Stimulated activated CD8-positive, alpha-beta memory T cell treated with anti-CD3 and anti-CD28 coated beads, Interleukin-15, amount 100 ng/mL, for 1 hour (primary cell): ENCODE measurements at regions not wholly inside any gene's neighbourhood (a gene's known extent, or its start where the extent isn't known, plus 50 kb on each side); places are given as distances from the start of the nearest gene placed in this dataset.

ENCODE experiments used
- DNase-seq: peaks from one replicate; pipeline ENCODE4 v3.0.0-alpha.2; 2020; ENCODE audit warnings: low read depth

DNA sequence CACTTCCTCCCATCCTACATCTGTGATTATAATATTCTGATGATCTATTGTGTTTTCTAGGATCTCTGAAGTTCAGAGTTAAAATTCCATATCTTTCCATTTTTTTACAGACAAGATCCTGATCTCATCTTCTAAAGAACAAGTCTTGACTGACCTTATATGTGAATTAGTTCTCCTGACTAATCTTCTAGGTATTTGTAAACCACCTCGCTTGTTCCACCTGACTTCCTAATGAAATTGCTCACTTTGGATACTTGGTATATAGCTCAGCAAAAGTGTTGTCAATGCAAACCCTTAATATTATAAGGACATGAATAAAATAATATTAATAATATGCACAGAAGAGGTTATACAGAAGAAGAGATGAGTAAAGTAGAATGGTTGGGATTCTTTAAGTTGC is 68.2 kb upstream of the NR4A3 start:
- no peak for DNase-seq

GRCh38 chr9:99760421-99760820 is 61.3 kb upstream of the NR4A3 start:
- no peak for DNase-seq

GRCh38 chr9:99762470-99762869 is 59.2 kb upstream of the NR4A3 start:
- DNase-seq, result no peak
